ENCODE measurements at regions not wholly inside any gene's neighbourhood (a gene's known extent, or its start where the extent isn't known, plus 50 kb on each side); places are given as distances from the start of the nearest gene placed in this dataset.

DNA sequence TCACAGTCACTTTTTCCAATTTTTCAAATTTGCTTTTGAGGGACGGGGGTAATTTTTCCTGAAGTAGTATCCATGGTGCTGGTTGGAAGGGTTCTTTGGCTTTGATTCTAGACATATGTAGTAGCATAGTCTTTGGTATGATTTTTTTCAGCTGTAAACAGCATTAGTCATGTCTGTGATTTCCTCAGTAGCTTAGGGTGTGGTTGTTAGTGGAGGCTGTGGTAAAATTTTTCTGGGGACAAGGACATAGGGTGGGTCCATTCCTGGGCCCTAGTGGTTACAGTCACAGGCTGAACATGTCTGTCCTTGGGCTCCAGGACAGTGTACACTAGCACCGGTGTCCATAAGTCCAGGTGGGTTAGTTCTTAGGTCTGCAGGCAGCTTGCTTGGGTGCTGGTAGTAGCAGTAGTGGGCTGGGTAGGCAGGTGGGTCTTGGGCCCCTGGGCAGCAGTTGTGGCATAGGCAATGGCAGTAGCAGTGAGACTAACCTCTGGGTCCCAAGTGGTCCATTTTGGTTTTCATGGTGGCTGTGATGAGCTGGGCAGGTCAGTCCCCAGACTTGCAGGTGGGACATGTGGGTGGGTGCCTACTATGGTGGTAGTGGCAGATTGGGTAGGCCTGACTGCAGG is 100.0 kb upstream of the CXCL14 start:
- no peak for DNase-seq (ENCODE audit: low read depth, low spot score)
- H3K4me3 ChIP-seq (ENCODE audit: low read length), result no peak overlapping the region

DNA sequence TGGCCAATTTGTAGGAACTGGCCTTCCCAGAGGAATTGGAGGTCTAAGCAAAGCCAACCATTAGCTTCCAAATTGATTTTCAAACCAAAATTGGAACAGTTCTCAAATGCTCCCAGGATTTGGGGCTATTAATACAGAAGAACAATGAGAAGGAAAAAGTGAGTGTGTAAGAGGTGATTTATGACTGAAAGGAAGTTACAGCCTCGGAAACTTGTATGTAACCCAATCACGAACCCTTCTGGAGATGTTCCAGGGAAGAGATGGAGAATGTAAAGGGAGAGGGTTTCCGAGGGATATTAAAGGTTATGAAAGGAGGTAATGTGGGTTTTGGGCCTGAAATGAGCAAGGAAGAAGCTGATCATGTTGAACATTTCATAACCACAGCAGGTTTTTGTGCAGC is 93.2 kb upstream of the CXCL14 start:
- no peak for DNase-seq (ENCODE audit: low read depth, low spot score)
- no peak overlapping the region for H3K4me3 ChIP-seq (ENCODE audit: low read length)

DNA sequence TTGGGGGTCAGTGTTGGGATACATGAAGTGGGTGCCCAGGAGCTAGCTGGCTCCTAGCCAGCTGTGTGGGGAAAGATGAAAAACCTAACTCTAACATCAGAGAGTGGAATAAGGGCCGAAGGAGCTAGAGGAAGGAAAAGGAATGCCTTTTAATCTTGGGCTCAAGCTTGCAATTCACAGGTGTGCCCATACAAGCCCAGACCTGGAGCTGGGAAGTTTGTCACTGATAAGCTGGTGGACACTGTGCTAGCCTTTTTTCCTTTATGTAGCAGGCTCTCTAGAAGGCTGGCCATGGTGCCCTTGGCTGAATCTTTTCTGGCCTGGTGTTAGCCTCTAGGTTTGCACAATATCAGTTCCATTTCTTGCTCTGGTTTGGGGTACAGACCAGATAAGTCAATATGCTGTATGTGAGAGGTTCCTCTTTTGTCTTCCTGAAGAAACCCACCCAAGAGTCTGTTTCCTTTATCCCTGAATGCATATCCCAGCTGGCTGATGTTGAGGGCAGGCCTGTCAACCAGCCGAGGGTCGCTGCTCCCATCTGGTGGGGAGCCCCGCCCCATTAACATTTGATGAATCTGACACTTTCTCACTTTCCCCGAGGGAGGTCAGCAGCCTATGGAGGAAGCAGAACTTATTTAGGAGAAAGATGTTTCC is 92.4 kb upstream of the CXCL14 start:
- DNase-seq (ENCODE audit: low read depth, low spot score), result no peak
- H3K4me3 ChIP-seq (ENCODE audit: low read length), result no peak overlapping the region

DNA sequence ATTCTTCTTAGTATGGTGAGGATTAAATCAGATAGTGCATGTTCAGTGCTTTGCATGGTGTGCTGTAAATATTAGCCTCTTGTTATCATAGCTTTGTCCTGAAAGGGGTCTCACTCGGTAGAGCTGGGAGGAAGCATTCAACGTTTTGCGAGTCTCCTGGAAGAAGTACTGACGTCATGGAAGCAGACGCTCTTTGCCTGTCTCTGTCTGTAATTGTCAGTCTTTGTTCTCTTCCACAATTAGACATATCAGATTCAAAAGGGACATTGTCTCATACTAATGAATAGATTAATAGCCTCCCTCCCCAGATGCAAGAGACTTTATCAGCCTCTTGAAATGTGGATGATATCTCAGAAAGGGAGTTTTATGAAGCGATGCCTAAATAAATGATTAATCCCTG is 91.8 kb upstream of the CXCL14 start:
- no peak for DNase-seq (ENCODE audit: low read depth, low spot score)
- no peak overlapping the region for H3K4me3 ChIP-seq (ENCODE audit: low read length)

DNA sequence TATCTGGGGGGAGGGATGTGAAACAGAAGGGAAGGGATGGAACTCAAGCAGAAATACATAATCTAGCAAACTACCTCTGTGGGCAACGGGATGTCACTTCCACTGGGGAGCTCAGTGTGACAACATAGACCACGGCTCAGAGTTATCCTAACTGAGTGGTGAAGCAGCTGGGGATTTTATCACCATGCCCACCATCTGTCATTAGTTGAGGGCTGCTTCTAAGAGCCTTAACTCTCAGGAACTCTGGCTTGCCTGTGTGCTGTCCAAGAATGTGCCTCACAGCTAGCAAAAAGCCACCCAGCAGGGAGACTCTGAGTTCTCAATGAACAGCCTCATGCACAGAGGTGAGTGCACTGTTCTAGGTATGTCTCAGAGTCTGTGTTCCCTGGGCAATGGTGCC is 90.6 kb upstream of the CXCL14 start:
- no peak for DNase-seq (ENCODE audit: low read depth, low spot score)

DNA sequence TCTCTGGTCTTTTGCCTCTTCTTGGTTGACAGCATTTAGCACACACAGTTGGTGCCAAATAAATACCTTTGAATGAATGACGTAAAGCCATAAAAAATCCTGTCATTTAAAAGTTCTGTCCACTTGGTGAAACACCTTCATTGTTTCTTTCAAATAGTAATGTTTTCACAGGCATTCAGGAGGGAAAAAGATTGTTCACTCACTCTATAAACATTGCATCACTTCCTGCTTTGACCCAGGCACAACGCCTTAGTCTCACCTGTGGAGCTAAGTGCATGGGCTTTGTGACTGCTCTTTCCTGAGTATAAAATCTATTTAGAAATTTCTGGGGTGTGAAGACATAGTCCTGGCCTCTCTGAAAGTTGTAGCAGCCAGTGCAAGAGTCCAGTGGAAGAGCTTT is 88.9 kb upstream of the CXCL14 start:
- H3K4me3 ChIP-seq (ENCODE audit: low read length), result no peak overlapping the region
- DNase-seq (ENCODE audit: low read depth, low spot score), result no peak

More for the DNA sequence above, 90.6 kb upstream of the CXCL14 start:
- no peak overlapping the region for H3K4me3 ChIP-seq (ENCODE audit: low read length)

DNA sequence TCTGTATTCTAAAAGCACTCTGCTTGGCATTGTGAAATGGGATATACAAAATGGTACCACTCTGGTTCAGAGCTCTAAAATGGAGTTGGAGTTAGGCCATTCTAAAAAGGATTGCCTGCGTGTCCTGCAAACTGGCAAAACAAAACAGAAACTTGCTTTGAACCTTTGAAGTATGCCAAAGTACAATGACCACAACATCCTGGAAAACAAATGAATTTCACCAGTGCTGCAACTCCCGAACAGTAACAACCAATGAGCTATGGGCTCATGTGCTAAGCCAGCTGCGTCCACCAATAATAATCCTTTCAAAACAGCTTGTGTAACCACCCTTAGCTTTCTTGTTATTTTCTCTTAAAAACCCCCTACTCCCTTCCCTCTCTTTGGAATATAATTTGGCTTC is 88.4 kb upstream of the CXCL14 start:
- H3K4me3 ChIP-seq (ENCODE audit: low read length), result no peak overlapping the region
- DNase-seq (ENCODE audit: low read depth, low spot score), result no peak

DNA sequence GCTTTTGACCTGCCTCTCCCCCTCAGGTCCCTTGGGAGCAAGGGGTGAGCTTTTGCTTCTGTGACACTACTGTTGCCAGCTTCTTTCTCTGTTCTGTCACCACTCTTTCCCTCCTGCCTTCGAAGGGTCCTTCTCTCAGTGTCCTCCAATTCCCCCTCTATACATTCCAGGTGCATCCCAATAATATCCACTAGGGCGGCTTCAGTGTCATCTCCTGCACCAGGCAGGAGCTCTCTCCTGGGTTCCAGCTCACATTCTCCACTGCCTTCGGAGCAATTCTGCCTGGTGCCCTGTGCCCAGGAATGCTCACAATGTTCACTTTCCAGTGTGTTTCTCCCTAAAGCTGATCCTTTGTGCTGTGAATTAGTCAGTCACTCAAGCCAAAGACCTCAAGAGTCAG is 83.9 kb upstream of the CXCL14 start:
- no peak overlapping the region for H3K4me3 ChIP-seq (ENCODE audit: low read length)
- no peak for DNase-seq (ENCODE audit: low read depth, low spot score)

DNA sequence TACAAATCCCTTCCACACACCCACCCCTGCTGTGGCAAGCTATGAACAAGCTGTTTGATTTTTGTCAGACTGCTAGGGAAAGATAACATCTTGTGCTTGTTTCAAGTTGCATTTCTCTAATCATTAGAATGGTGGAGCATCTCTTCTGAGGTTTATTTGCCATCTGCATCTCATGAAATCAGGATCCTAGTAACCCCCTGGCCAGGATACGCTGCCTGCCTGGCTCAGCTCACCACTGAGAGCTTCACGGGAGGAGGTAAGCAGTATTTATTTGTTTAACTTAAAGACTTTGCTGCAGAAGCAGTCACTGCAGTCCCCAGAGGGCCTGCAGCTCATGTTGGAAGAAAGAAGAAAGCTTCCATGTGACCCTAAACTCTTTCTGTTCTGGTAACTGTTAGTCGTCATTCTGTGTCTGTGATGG is 83.3 kb upstream of the CXCL14 start:
- no peak overlapping the region for H3K4me3 ChIP-seq (ENCODE audit: low read length)
- no peak for DNase-seq (ENCODE audit: low read depth, low spot score)

DNA sequence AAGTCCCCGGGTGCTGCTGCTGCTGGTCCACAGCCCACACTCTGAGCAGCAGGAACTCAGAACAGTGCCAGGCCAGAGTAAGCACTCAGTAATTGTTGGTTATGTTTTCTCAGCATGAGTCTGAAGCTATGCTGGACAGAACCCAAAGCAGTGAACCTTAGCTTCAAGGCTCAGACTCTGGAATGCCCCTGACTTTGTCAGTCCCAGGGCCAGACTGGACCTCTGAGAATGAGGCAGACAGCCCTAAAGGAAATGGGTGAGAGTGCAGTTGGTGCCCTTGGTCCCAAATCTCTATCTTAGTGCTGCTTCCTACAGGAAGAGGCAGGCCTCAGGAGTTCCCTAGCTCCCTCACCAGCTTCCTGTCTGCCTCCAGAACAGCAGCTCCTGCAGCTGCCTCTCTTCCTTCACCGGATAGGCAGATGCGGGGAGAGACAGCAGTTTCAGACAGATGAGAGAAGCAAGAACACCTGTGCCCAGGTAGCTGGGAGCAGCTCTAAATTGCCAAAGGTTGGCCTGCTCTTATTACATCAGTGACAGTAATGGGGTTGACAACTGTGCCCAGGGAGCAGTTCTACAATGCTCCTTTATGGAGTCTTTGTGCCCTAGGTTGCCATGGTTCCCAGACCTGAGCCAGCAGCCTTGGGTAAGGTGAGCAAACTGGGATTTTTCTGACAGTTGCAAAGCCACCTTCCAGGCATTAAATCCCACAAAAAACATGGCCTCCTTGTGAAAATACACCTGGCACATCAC is 82.2 kb upstream of the CXCL14 start:
- no peak for DNase-seq (ENCODE audit: low read depth, low spot score)
- no peak overlapping the region for H3K4me3 ChIP-seq (ENCODE audit: low read length)

DNA sequence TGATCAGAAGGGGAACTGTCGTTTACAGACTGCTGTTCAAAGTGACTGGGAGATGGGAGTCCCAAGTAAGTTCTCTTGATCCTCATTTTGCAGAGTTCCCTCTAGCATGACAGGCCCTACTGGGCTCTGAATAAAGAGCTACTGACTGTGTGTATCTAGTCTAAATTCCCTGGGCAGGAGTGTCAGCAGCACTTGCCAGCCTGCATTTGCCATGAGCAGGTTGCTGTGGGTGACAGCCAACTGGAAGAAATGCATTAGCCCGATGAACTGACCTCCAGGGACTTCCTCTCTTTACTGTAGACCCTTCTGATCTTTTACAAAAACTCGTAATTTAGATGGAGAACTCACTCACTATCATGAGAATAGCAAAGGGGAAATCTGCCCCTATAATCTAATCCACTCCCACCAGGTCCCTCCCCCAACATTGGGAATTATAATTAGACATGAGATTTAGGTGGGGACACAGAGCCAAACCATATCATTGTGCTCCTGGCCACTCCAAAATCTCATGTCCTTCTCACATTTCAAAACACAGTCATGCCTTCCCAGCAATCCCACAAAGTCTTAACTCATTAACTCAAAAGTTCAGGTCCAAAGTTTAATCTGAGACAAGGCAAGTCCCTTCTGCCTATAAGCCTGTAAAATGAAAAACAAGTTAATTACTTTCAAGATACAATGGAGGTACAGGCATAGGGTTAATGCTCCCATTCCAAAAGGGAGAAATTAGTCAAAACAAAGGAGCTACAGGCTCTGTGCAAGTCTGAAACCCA is 78.9 kb upstream of the CXCL14 start:
- H3K4me3 ChIP-seq (ENCODE audit: low read length), result no peak overlapping the region
- no peak for DNase-seq (ENCODE audit: low read depth, low spot score)

DNA sequence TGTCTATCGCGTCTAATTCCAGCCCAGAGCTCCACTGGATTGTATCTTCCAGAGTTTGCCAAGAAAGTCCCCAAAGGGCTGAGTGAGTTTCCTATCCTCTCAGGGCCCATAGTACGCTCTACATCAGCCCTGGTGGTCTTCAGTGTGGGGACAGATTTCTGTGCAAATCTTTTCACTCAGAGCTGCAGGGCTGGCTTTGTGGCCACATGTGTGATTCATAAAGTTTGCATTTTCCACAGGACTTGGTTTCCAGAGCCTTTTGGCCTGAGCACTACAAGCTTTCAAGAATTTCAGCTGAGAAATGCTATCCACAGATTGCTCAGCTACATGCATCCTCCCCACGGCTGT is 76.7 kb upstream of the CXCL14 start:
- DNase-seq (ENCODE audit: low read depth, low spot score), result no peak
- H3K4me3 ChIP-seq (ENCODE audit: low read length), result no peak overlapping the region

DNA sequence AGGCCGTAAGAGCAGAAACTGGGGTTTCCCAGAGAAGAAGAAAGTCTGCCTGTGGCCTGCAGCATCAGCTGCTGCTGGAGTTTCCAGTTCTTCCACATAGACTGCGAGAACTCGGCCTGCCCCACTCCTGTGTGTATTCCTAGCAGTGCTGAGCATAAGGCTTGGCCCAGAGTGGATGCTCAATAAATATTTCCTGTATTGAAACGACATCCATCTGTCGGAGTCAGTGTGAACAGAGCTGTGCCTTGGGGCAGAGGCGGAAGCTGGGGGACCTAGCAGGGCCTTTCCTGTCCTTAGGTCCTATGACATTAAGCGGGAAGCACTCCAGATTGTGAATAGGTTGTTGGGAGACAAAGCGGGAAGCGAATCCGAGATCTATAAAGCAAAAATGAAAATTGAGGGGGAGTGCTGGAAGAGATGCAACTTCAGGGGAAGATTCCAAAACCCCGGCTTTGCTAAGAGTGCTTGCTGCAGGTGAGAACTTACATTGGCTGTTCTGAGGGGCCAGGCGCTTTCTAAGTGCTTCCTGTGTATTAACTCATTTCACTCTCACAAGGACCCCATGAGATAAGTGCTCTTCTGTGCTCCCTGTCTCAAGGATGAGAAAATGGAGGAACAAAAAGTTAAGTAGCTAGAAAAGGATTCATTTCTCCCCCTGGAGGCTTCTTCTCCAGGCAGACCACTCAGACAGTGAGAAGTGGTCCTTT is 76.1 kb upstream of the CXCL14 start:
- no peak for DNase-seq (ENCODE audit: low read depth, low spot score)
- H3K4me3 ChIP-seq (ENCODE audit: low read length), result no peak overlapping the region

DNA sequence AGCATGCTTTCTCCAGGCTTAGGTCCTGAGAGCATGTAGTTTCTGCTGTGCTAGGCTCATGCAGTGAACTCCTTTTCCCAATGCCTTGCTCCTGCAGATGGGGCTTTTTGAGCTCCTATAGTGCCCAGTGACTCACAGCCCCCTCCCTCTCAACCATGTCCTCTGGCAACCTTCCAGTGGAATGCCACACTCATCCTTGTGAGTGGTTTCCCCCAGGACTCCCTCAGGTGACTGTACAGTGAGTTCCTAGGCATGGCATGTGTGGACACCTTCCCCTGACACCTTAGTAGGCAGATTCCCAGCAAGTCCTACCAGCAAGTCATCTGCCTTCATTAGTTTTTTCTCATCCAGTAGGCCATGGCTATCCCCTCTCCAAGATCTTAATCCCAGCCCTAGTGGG is 72.4 kb upstream of the CXCL14 start:
- DNase-seq (ENCODE audit: low read depth, low spot score), result no peak
- H3K4me3 ChIP-seq (ENCODE audit: low read length), result no peak overlapping the region

DNA sequence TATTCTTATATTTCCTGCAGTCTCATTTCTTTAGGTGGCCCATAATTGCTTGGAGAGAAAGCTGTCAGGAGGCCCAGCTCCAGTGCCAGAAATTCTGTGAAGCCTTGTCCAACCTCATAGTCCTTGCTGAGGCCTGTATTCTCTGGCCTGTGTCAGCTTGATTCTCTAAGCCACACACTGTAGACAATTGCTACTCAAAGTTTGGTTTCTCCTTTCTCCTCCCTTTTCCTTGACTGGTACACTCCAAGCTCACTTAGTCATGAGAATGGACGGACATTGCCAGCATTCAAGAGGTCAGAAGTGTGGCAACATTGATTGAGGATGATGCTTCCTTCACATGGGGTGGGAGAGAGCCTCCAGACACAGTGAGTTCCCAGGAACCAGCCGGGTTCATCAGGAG is 71.3 kb upstream of the CXCL14 start:
- no peak overlapping the region for H3K4me3 ChIP-seq (ENCODE audit: low read length)
- no peak for DNase-seq (ENCODE audit: low read depth, low spot score)

DNA sequence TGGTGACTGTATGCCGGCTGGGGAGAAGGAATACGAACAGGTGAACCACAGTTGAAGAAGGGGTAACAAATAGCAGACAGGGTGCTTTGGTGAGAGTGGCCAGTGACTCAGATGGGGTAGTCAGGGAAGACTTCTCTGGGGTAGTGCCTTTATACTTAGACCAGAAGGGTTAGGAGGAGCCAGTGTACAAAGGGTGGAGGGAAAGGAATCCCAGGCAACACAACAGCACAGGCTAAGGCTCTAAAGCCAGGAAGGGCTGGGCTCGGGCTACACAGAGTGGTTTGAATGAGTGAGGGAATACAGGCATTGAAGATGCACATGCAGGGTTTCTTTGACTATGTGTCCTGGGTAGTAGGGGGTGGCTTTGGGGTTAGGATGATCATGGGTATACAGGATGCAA is 70.6 kb upstream of the CXCL14 start:
- DNase-seq (ENCODE audit: low read depth, low spot score), result no peak
- H3K4me3 ChIP-seq (ENCODE audit: low read length), result no peak overlapping the region

DNA sequence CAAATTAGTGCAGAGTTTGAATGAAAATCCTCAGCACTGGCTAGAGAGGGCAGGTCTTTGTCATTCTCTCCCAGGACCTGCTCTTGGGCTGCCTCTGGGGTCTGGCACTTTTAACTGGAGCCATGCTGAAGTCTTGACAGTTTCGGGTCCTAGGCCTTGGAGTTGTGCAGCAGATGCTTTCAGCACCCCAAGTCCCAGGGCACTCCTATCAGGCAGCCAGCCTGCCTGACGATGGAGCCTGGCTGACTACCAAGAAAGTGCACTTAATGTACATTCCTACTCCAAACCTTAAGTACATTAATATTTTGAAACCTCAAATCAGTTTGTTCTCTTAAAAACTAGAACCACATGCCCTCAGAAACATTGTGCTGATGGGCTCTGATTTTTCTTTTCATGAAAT is 69.3 kb upstream of the CXCL14 start:
- no peak for DNase-seq (ENCODE audit: low read depth, low spot score)
- H3K4me3 ChIP-seq (ENCODE audit: low read length), result no peak overlapping the region

DNA sequence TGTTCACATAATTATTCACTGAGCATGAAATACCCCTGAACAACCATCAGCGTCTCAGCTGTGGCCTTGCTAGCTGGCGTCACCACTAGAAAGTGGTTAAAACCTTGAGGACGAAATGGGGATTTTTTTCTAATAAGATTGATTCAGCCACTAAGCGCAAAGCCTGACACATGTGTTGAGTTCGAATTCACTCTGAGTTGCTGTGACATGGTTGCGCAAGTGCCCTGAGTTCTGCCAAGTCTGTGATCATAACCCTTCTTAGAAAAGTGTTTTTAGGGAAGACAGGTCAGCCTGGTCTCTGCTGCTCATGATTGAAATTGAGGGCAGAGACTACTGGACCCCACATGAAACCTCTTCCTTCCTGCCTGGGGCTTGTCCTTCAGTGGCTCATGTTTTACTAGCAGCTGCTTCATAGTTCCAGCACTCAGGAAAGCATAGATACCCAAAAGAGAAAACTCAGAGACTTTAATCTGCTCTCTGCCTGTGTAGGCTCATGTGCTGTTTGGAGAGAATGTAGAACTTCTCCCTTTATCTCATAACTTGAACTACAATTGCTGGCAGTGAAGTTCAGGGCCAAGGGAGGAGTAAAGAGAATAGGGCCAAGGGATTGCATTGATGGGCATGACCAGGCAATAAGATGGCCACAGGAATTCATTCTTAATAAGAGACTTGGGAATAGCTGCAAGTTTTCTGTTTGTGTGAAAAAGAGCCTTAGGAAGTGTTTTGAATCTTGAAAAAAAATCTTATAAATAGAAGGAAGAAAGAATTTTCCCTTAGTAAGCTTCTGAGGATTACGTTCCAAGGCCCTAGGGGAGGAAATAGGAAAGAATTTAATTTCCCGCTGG is 66.8 kb upstream of the CXCL14 start:
- H3K4me3 ChIP-seq (ENCODE audit: low read length), result no peak overlapping the region
- no peak for DNase-seq (ENCODE audit: low read depth, low spot score)

DNA sequence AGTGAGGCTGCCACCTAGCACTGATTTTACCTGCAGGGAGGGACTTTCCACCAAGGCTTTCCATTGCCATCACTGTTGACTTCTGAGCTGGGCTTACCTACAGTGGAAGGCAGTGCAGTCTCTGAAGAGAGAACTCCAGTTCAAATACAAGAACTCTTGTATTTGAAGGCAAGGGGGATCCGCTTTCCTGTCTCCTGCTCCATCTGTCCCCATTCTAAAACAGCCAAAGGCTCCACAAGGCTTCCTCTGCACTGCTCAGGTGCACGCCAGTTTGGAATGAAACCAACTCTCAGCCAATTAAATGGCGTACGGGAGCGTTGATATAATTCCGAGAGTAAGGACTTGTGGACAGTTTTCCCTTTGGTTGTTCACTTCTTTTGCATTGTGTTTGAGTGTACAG is 66.0 kb upstream of the CXCL14 start:
- no peak overlapping the region for H3K4me3 ChIP-seq (ENCODE audit: low read length)
- no peak for DNase-seq (ENCODE audit: low read depth, low spot score)

Data from Jurkat, Clone E6-1 (cell line).